SK-N-SH treated with all-trans-retinoic acid at 6 μM for 48 hours (cell line): ENCODE measurements at regions not wholly inside any gene's neighbourhood (a gene's known extent, or its start where the extent isn't known, plus 50 kb on each side); places are given as distances from the start of the nearest gene placed in this dataset.

Experiments used
- ARNTL ChIP-seq: fragments of 450-650 bp; formaldehyde crosslinking; IDR thresholded peaks from 2 replicates; pipeline ENCODE4 v1.5.0; 2020; ENCODE audit warnings: low read depth, mild to moderate bottlenecking, moderate library complexity, borderline replicate concordance
- CREB5 ChIP-seq: fragments of 250-450 bp; sonication (Bioruptor Pico); IDR thresholded peaks from 2 replicates; pipeline ENCODE4 v1.5.1; 2020; ENCODE audit warnings: low read depth, mild to moderate bottlenecking, moderate library complexity
- CSDC2 ChIP-seq: fragments of 250-450 bp; sonication (Bioruptor Pico); IDR thresholded peaks from 2 replicates; pipeline ENCODE4 v1.5.0; 2020; ENCODE audit warnings: mild to moderate bottlenecking, moderate library complexity
- ESRRG ChIP-seq: fragments of 250-450 bp; sonication (Bioruptor Pico); IDR thresholded peaks from 2 replicates; pipeline ENCODE4 v1.6.1; 2021; ENCODE audit warnings: mild to moderate bottlenecking
- GLIS3 ChIP-seq: fragments of 250-450 bp; sonication (Bioruptor Pico); IDR thresholded peaks from 2 replicates; pipeline ENCODE4 v1.5.0; 2020; ENCODE audit warnings: mild to moderate bottlenecking, moderate library complexity
- PATZ1 ChIP-seq: fragments of 250-450 bp; sonication (Bioruptor Pico); IDR thresholded peaks from 2 replicates; pipeline ENCODE4 v1.8.0; 2020; ENCODE audit warnings: mild to moderate bottlenecking, moderate library complexity, borderline replicate concordance
- PPARA ChIP-seq: fragments of 250-450 bp; sonication (Bioruptor Pico); IDR thresholded peaks from 2 replicates; pipeline ENCODE4 v1.5.0; 2020; ENCODE audit warnings: mild to moderate bottlenecking, borderline replicate concordance
- RARB ChIP-seq: fragments of 250-450 bp; sonication (Bioruptor Pico); IDR thresholded peaks from 2 replicates; pipeline ENCODE4 v1.8.0; 2021; ENCODE audit warnings: mild to moderate bottlenecking, moderate library complexity
- ZFP3 ChIP-seq: fragments of 250-450 bp; sonication (Bioruptor Pico); IDR thresholded peaks from 2 replicates; pipeline ENCODE4 v1.5.0; 2020; ENCODE audit warnings: mild to moderate bottlenecking, moderate library complexity
- ZFP30 ChIP-seq: fragments of 450-650 bp; formaldehyde crosslinking; IDR thresholded peaks from 2 replicates; pipeline ENCODE4 v1.5.0; 2022; ENCODE audit warnings: mild to moderate bottlenecking, moderate library complexity

GRCh38 chr11:69924308-69925161 is 105.3 kb upstream of the FGF3 start:
- TF ChIP-seq ZFP3 (CRISPR knock-in tag), result no peak
- no peak for TF ChIP-seq PPARA
- no peak for TF ChIP-seq CREB5 (CRISPR knock-in tag)
- TF ChIP-seq ESRRG (CRISPR knock-in tag), result no peak
- TF ChIP-seq ARNTL (CRISPR knock-in tag), result no peak
- TF ChIP-seq ZFP30 (CRISPR knock-in tag), result no peak
- TF ChIP-seq RARB (CRISPR knock-in tag), result no peak
- no peak for TF ChIP-seq PATZ1
- TF ChIP-seq GLIS3 (CRISPR knock-in tag), result no peak
- TF ChIP-seq CSDC2 (CRISPR knock-in tag), result no peak
